ENCODE measurements at regions not wholly inside any gene's neighbourhood (a gene's known extent, or its start where the extent isn't known, plus 50 kb on each side); places are given as distances from the start of the nearest gene placed in this dataset.

GRCh38 chr2:13014783-13015182 lies 298.0 kb downstream of the TRIB2 start:
- no peaks in the 10 kb centered on the region for H3K4me1 ChIP-seq (ENCODE audit: low read length)
- no peaks in the 10 kb centered on the region for H3K79me2 ChIP-seq (ENCODE audit: low read length)
- H3K27me3 ChIP-seq (replicated peaks; ENCODE audit: insufficient read depth, low read length) = no peaks in the 10 kb centered on the region
- H2AFZ ChIP-seq (ENCODE audit: low read length) = no peak overlapping the region
- H3K9me2 ChIP-seq (replicated peaks; ENCODE audit: insufficient read depth, low read length) = no peaks in the 10 kb centered on the region
- H3K4me2 ChIP-seq (ENCODE audit: low read depth, low read length) = no peak overlapping the region
- DNase-seq = no peak
- TF ChIP-seq EZH2phosphoT487 (IDR thresholded peaks at IDR 0.05; ENCODE audit: low read length) = no peak
- no peak for TF ChIP-seq EZH2 (optimal IDR thresholded peaks at IDR 0.05; ENCODE audit: low read depth, low read length)
- TF ChIP-seq, protein P1, sequence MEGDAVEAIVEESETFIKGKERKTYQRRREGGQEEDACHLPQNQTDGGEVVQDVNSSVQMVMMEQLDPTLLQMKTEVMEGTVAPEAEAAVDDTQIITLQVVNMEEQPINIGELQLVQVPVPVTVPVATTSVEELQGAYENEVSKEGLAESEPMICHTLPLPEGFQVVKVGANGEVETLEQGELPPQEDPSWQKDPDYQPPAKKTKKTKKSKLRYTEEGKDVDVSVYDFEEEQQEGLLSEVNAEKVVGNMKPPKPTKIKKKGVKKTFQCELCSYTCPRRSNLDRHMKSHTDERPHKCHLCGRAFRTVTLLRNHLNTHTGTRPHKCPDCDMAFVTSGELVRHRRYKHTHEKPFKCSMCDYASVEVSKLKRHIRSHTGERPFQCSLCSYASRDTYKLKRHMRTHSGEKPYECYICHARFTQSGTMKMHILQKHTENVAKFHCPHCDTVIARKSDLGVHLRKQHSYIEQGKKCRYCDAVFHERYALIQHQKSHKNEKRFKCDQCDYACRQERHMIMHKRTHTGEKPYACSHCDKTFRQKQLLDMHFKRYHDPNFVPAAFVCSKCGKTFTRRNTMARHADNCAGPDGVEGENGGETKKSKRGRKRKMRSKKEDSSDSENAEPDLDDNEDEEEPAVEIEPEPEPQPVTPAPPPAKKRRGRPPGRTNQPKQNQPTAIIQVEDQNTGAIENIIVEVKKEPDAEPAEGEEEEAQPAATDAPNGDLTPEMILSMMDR (IDR thresholded peaks at IDR 0.05; ENCODE audit: low read length) = no peak
- no peaks in the 10 kb centered on the region for H3K9me3 ChIP-seq (replicated peaks; ENCODE audit: insufficient read depth, low read length)
- H3K4me3 ChIP-seq (ENCODE audit: low read length) = no peak overlapping the region
- no peaks in the 10 kb centered on the region for H4K20me1 ChIP-seq (ENCODE audit: insufficient read depth, low read length)
- H3F3A ChIP-seq (ENCODE audit: insufficient read depth, low read length) = no peaks in the 10 kb centered on the region
- H3K36me3 ChIP-seq (replicated peaks; ENCODE audit: insufficient read depth, low read length) = no peaks in the 10 kb centered on the region
- no peak overlapping the region for H3K9ac ChIP-seq (ENCODE audit: low read length)
- no peak overlapping the region for H3K27ac ChIP-seq (ENCODE audit: low read length)

DNA sequence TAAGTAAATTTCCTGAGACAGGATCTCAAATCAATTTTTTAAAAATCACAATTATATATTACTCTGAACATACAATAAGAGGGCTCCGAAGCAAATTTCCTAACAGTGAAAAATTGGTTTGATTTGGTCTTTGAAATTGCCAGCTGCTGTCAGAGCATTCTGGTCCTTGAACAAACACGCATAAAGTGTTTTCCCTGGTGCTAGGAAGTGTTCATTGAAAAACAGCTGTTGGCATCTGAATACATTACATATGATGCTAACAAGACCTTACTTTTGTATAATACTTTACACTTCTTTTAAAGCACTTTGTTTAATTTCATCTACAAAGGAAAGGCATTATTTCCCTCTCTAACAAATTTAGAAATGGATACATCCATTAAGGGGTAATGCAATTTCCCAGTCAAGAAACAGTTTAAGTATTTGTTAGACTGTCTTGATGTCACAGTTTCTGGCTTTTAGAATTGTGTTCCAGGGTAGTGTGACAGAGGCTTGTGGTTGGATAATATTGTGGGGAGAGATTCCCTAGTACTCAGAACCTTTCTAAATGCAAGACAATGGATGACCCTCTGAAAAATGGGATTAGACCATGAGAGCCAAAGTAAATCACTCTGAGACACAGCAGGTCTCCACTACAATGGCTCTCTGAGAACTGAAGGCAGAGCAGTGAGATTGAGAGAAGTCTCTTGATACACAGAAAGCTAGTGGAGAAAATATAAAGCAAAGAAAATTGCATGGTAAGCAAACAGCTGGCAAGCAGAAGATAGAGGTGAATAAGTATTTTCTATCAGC lies 299.0 kb downstream of the TRIB2 start:
- Histone ChIP-seq H3K27me3 (replicated peaks; ENCODE audit: insufficient read depth, low read length) (no peaks in the 10 kb centered on the region), H3K9me2 (replicated peaks; ENCODE audit: insufficient read depth, low read length) (no peaks in the 10 kb centered on the region), H3K4me1 (ENCODE audit: low read length) (no peaks in the 10 kb centered on the region), H3K27ac (ENCODE audit: low read length) (no peak overlapping the region), H3F3A (ENCODE audit: insufficient read depth, low read length) (no peaks in the 10 kb centered on the region), H2AFZ (ENCODE audit: low read length) (no peak overlapping the region), H3K79me2 (ENCODE audit: low read length) (no peaks in the 10 kb centered on the region), H3K9ac (ENCODE audit: low read length) (no peak overlapping the region), H3K4me3 (ENCODE audit: low read length) (no peak overlapping the region), H4K20me1 (ENCODE audit: insufficient read depth, low read length) (no peaks in the 10 kb centered on the region), H3K9me3 (replicated peaks; ENCODE audit: insufficient read depth, low read length) (no peaks in the 10 kb centered on the region), H3K4me2 (ENCODE audit: low read depth, low read length) (no peak overlapping the region), H3K36me3 (replicated peaks; ENCODE audit: insufficient read depth, low read length) (no peaks in the 10 kb centered on the region)
- DNase-seq = no peak
- no peak for TF ChIP-seq EZH2 (optimal IDR thresholded peaks at IDR 0.05; ENCODE audit: low read depth, low read length)
- TF ChIP-seq, protein P1 (IDR thresholded peaks at IDR 0.05; ENCODE audit: low read length) = no peak
- no peak for TF ChIP-seq EZH2phosphoT487 (IDR thresholded peaks at IDR 0.05; ENCODE audit: low read length)

- H3K4me2 ChIP-seq (ENCODE audit: low read depth, low read length) = no peak overlapping the region
- H3K9me2 ChIP-seq (replicated peaks; ENCODE audit: insufficient read depth, low read length) = no peaks in the 10 kb centered on the region
- no peaks in the 10 kb centered on the region for H4K20me1 ChIP-seq (ENCODE audit: insufficient read depth, low read length)
- H2AFZ ChIP-seq (ENCODE audit: low read length) = no peak overlapping the region
- H3K27ac ChIP-seq (ENCODE audit: low read length) = no peak overlapping the region
- H3K79me2 ChIP-seq (ENCODE audit: low read length) = no peaks in the 10 kb centered on the region
- no peaks in the 10 kb centered on the region for H3F3A ChIP-seq (ENCODE audit: insufficient read depth, low read length)
- H3K9me3 ChIP-seq (replicated peaks; ENCODE audit: insufficient read depth, low read length) = no peaks in the 10 kb centered on the region
- DNase-seq = no peak
- TF ChIP-seq EZH2 (optimal IDR thresholded peaks at IDR 0.05; ENCODE audit: low read depth, low read length) (no peak), EZH2phosphoT487 (IDR thresholded peaks at IDR 0.05; ENCODE audit: low read length) (no peak)
- TF ChIP-seq, protein P1 (IDR thresholded peaks at IDR 0.05; ENCODE audit: low read length) = no peak
- H3K4me1 ChIP-seq (ENCODE audit: low read length) = no peaks in the 10 kb centered on the region
- H3K4me3 ChIP-seq (ENCODE audit: low read length) = no peak overlapping the region
- no peak overlapping the region for H3K9ac ChIP-seq (ENCODE audit: low read length)
- no peaks in the 10 kb centered on the region for H3K36me3 ChIP-seq (replicated peaks; ENCODE audit: insufficient read depth, low read length)
- no peaks in the 10 kb centered on the region for H3K27me3 ChIP-seq (replicated peaks; ENCODE audit: insufficient read depth, low read length)
Observed at GRCh38 chr2:13018490-13018889, 301.8 kb downstream of the TRIB2 start.
